ENCODE measurements at regions not wholly inside any gene's neighbourhood (a gene's known extent, or its start where the extent isn't known, plus 50 kb on each side); places are given as distances from the start of the nearest gene placed in this dataset.

DNA sequence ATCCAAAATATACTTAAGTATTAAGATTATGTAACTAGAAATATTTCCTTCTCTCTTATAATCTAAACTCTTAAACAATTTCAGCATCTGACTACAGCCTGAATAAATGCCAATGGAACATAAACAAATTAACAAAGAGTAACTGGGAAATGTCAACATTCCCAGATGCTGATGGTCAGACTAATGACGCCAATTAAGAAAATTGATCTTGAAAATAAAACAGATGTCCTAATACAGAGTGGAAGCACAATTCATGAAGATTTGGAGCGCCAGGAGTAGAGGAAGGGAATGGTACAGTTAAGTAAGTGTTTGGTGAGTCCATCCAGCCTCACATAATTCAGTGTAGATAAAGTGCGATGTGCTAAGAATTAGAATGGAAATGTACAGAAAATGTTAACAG lies 203.7 kb upstream of the NWD2 start:
- Histone ChIP-seq H4K20me1 (ENCODE audit: control insufficient read depth, insufficient read depth, low read depth, low read length) (no peaks in the 10 kb centered on the region), H3K4me2 (ENCODE audit: low read length) (no peak overlapping the region), H3F3A (ENCODE audit: control insufficient read depth, insufficient read depth) (no peaks in the 10 kb centered on the region), H3K36me3 (ENCODE audit: control insufficient read depth, low read length) (no peaks in the 10 kb centered on the region), H3K4me1 (ENCODE audit: control insufficient read depth, low read length) (no peaks in the 10 kb centered on the region), H3K4me3 (ENCODE audit: low read length) (no peak overlapping the region), H3K9me3 (ENCODE audit: control insufficient read depth, insufficient read depth, low read length) (no peaks in the 10 kb centered on the region), H3K79me2 (ENCODE audit: control insufficient read depth, low read length) (no peaks in the 10 kb centered on the region), H3K27me3 (ENCODE audit: control insufficient read depth, low read length) (no peaks in the 10 kb centered on the region), H3K9me2 (replicated peaks; ENCODE audit: control insufficient read depth, low read length) (no peaks in the 10 kb centered on the region), H3K27ac (ENCODE audit: low read depth, low read length) (no peak overlapping the region)
- TF ChIP-seq CTCF (IDR thresholded peaks at IDR 0.05; ENCODE audit: low read depth, low read length, poor library complexity, severe bottlenecking) (no peak), EZH2phosphoT487 (IDR thresholded peaks at IDR 0.05; ENCODE audit: borderline replicate concordance, low read length) (no peak)

- Histone ChIP-seq H3F3A (ENCODE audit: control insufficient read depth, insufficient read depth) (no peaks in the 10 kb centered on the region), H3K9me3 (ENCODE audit: control insufficient read depth, insufficient read depth, low read length) (no peaks in the 10 kb centered on the region), H4K20me1 (ENCODE audit: control insufficient read depth, insufficient read depth, low read depth, low read length) (no peaks in the 10 kb centered on the region), H3K36me3 (ENCODE audit: control insufficient read depth, low read length) (no peaks in the 10 kb centered on the region), H3K27ac (ENCODE audit: low read depth, low read length) (no peak overlapping the region), H3K79me2 (ENCODE audit: control insufficient read depth, low read length) (no peaks in the 10 kb centered on the region), H3K27me3 (ENCODE audit: control insufficient read depth, low read length) (no peaks in the 10 kb centered on the region), H3K9me2 (replicated peaks; ENCODE audit: control insufficient read depth, low read length) (no peaks in the 10 kb centered on the region), H3K4me2 (ENCODE audit: low read length) (no peak overlapping the region), H3K4me3 (ENCODE audit: low read length) (no peak overlapping the region), H3K4me1 (ENCODE audit: control insufficient read depth, low read length) (no peaks in the 10 kb centered on the region)
- TF ChIP-seq EZH2phosphoT487 (IDR thresholded peaks at IDR 0.05; ENCODE audit: borderline replicate concordance, low read length), result no peak
- TF ChIP-seq CTCF (IDR thresholded peaks at IDR 0.05; ENCODE audit: low read depth, low read length, poor library complexity, severe bottlenecking), result no peak
Observed at GRCh38 chr4:37043342-37043741, 201.2 kb upstream of the NWD2 start.

DNA sequence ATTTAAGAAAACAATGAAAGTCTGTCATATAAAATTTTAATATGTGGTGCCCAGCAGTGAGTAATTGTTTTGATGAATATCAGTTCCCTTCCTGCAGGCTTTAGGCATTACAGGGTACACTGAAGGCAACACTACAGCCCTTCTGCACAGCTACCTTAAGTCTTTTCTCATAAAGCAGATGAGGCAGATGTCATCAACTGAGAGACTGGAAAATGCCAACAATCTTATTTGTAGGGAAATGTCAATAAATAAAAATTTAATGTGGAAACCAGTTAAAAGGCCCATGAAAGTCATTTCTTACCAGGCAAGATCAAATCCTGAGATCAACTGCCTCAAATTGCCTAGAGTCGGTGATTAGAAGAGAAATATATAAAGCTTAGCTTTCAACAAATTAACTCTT lies 193.4 kb upstream of the NWD2 start:
- H3K27ac ChIP-seq (ENCODE audit: low read depth, low read length), result no peak overlapping the region

More for the DNA sequence above, 193.4 kb upstream of the NWD2 start:
- H3K79me2 ChIP-seq (ENCODE audit: control insufficient read depth, low read length), result no peaks in the 10 kb centered on the region
- no peaks in the 10 kb centered on the region for H4K20me1 ChIP-seq (ENCODE audit: control insufficient read depth, insufficient read depth, low read depth, low read length)
- no peak for TF ChIP-seq EZH2phosphoT487 (IDR thresholded peaks at IDR 0.05; ENCODE audit: borderline replicate concordance, low read length)
- no peak for TF ChIP-seq CTCF (IDR thresholded peaks at IDR 0.05; ENCODE audit: low read depth, low read length, poor library complexity, severe bottlenecking)
- no peak overlapping the region for H3K4me3 ChIP-seq (ENCODE audit: low read length)
- no peaks in the 10 kb centered on the region for H3K27me3 ChIP-seq (ENCODE audit: control insufficient read depth, low read length)
- no peaks in the 10 kb centered on the region for H3F3A ChIP-seq (ENCODE audit: control insufficient read depth, insufficient read depth)
- H3K36me3 ChIP-seq (ENCODE audit: control insufficient read depth, low read length), result no peaks in the 10 kb centered on the region
- no peak overlapping the region for H3K4me2 ChIP-seq (ENCODE audit: low read length)
- no peaks in the 10 kb centered on the region for H3K9me2 ChIP-seq (replicated peaks; ENCODE audit: control insufficient read depth, low read length)
- no peaks in the 10 kb centered on the region for H3K4me1 ChIP-seq (ENCODE audit: control insufficient read depth, low read length)
- H3K9me3 ChIP-seq (ENCODE audit: control insufficient read depth, insufficient read depth, low read length), result no peaks in the 10 kb centered on the region
